CD4-positive, alpha-beta T cell treated with Interleukin-1 beta for 1 hour (primary cell): ENCODE measurements at regions not wholly inside any gene's neighbourhood (a gene's known extent, or its start where the extent isn't known, plus 50 kb on each side); places are given as distances from the start of the nearest gene placed in this dataset.

Source experiments
- DNase-seq, 2 donors: peaks; one replicate each; pipeline ENCODE4 v3.0.0-alpha.2; 2020 to 2022

DNA sequence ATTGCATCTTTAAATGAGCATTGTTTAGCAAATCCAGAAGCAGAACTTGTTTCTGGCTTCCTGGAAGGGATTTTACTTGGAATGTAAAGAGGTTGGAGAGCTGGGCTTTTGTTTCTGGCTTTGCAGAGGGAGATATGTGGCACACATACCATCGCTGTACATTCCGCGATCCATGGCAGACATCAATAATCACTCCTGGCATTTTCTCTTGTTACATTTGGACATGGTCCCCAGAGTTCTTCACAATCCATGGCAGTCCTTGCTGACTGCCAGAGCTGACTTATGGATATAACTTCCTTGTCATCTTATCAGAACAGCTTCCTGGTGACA lies 445.6 kb upstream of the SPRED2 start:
- no peak for DNase-seq

GRCh38 chr2:65877331-65878010 lies 445.1 kb upstream of the SPRED2 start:
- no peak for DNase-seq

DNA sequence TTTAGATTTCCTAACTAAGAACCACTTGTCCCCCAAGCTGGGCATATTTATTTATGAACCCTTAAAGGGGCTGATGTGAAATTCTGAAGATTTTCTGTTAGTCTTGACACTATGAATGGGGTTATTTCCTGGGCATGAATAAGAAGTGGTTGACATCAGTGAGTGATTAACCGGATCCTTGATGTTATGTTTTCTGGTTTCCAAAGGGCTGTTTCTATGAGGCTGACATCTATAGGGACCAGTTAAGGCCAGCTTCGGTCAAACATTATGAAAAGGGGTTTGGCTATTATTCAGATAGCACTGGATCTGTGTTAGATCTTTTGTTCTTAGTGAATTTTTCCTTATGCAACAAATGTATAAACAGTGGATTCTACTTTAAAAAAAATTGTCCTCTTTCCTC lies 443.7 kb upstream of the SPRED2 start:
- DNase-seq: no peak

GRCh38 chr2:65870826-65871225 lies 438.4 kb upstream of the SPRED2 start:
- DNase-seq: no peak

DNA sequence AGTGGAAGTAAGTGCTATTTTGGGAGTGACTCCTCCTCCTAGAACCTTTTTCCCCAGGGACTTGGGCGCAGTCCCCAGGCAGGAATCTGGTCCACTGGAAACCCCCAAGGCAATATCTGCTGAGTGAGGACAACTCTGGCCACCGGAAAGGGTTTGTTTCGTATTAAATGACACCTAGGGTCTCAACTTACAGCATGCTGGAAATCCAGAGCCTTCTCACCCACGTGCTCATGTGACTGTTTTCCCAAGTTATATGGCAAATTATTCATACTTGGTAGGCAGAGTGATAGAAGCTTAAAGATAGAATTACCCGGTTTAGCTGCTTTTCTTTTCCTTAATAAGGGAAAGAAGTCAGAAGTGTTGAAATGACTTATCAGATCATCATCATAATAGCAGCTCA lies 436.9 kb upstream of the SPRED2 start:
- no peak for DNase-seq

GRCh38 chr2:65868177-65868576 lies 435.8 kb upstream of the SPRED2 start:
- no peak for DNase-seq

DNA sequence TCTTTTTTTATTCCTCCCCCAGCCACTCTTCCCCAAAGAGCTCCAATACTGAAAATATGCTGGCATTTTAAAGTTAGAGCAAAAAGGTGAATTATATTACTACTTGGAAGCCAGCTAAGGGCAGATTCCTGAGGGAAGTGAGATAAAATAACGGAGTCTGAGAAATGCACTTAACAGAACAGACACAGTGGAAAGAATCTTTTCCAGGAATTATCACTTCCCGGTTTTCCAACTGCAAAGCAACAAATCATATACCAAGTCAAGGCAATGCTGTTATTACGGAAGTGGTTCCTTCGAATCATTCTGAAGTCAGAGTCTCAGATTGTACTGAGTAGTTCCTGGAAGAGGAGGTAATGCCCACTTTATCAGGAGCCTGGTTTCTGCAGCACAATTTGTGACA lies 435.0 kb upstream of the SPRED2 start:
- DNase-seq: no peak

- DNase-seq: no peak
Measured at GRCh38 chr2:65866148-65866547, 433.7 kb upstream of the SPRED2 start.

- no peak for DNase-seq
Measured at GRCh38 chr2:65864619-65865018, 432.2 kb upstream of the SPRED2 start.

- DNase-seq: no peak
Measured at GRCh38 chr2:65863713-65864112, 431.3 kb upstream of the SPRED2 start.

DNA sequence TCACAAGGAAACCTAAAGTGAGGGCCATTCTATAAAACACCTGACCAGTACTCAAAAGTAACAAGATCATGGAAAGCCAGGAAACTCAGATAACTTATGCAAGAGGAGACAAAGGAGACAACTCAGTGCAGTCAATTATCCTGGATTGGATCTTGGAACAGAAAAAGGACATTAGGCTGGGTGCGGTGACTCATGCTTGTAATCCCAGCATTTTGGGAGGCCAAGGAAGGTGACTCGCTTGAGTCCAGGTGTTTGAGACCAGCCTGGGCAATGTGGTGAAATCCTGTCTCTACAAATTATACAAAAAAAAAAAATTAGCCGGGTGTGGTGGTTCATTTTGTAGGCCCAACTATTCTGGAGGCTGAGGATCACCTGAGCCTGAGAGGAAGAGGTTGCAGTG lies 424.5 kb upstream of the SPRED2 start:
- no peak for DNase-seq

DNA sequence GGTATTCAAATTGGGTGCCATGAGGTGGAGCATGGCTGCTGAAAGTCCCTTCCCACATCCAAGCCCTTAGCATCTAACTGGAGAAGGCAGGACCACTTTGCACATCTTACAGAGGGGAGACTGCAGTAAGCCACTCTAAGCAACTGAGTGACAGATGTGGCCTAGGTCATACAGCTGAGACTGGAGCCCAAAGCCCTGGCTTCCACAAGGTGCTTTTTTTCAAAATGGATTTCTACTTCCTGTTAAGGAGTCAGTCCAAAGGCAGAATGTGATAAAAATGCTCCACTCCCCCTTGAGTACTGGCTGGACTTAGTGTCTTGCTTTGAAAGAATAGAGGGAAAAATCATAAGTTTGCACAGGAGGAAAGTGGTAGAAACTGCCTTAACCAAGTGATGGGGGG lies 424.0 kb upstream of the SPRED2 start:
- no peak for DNase-seq

DNA sequence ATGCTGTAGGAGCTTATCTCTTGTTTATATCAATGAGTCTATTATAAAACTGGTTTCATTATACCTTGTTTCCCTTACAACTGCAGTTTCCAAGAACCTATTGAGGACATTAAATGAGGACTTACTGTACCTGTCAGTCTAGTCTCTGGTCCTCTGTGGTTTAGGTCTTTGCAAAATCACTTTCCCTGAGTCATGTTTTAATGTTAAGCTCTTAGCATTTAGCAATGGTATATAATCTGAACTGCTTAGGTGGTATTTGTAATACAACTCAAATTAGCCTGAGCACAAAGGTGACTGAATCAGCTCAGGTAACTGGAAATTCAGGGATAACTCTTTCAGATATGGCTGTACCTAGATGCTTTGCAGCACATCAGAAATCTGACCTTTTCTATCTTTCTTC lies 418.3 kb upstream of the SPRED2 start:
- DNase-seq: no peak

DNA sequence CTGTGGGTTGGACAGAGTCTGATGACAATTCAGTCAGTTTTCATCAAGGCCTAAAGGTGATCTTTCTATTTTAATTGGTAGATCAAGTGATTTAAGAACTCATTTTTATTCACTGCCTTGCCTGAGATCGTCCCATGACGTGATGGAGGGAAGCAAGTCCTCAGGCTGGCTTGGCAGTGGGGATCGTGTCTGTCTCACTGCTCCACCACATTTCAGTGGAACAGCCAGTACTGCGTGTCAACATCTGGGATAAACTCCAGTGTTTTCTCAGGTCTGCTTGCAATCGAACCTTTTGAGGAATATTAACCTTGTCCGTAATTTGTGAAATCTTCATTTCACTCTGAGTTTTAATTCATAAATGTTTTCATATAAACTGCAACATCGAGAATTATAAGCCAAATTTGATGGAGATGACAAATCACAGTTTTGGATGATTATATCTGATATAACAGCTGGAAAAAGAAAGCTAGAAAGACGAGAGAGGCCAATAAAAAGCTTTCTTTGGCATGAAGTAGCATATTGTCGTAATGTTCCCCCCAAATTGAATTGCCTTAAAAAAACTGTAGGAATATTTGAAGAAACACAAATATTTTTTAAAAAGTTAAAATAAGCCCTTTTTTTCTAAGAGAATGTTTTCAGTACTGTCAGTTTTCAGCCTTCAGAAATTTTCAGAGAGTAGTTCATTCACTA lies 414.7 kb upstream of the SPRED2 start:
- no peak for DNase-seq

GRCh38 chr2:65845442-65846182 lies 413.2 kb upstream of the SPRED2 start:
- no peak for DNase-seq

DNA sequence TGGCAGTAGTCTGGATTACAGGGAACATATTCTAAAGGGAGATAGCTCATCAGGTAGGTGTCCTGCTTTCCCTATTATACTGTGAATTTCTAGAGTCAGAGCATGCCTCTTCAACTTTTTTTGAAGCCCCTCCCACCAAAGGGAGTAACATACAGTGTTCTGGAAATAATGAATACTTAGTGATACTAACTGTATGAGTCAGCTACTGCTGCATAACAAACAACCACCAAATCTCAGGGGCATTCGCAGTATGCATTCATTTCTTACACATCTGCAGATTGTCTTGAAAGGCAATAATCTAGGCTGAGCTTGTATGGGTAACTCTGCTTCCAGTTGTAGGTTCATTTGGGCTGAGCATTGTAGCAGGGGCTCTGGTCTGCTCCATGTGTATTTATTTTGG lies 409.7 kb upstream of the SPRED2 start:
- DNase-seq: no peak

DNA sequence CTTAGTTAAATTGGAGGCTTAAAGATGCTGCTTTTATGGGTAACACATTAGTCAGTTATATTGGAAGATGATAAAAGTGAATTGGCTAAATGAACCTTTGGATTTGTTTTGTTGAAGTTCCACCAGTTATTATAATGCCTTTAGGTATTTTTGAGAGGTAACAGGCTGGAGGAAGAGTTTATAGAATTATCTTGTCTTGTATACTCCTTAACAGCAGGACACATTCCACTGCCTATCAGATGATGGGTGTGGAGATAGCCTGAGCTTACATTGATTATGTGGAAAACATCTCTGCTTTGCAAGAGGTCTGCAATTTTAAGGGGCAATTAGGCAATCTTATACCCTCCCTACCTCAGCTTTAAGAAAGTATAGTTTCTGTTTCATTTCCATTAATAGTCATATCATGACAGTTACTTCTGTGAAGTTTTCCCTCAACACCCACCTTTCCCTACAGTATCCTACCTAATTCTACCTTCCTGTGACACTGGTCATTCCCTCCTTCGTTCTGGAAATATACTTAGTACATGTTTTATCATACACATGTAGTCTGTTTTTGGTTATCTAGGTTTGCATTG lies 403.7 kb upstream of the SPRED2 start:
- no peak for DNase-seq

- no peak for DNase-seq
Measured at GRCh38 chr2:65834771-65835475, 402.5 kb upstream of the SPRED2 start.

DNA sequence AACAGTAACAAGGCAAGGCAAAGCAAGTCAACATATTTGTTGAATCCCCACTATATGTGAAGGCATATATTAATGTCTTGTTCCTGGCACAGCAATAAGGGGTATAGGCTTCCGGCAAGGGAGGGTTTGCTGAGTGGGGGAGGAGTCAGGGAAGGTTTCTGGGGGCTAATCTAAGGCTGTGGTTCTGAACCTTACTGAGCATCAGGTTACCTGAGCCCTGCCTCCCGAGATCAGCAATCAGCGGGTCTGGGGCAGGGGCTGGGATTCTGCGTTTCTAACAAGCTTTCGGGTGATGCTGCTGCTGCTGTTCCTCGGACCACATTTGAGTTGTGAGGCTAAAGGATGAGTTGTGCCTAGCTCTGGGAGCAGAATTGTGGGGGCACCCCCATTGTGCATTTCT lies 401.7 kb upstream of the SPRED2 start:
- DNase-seq: no peak

DNA sequence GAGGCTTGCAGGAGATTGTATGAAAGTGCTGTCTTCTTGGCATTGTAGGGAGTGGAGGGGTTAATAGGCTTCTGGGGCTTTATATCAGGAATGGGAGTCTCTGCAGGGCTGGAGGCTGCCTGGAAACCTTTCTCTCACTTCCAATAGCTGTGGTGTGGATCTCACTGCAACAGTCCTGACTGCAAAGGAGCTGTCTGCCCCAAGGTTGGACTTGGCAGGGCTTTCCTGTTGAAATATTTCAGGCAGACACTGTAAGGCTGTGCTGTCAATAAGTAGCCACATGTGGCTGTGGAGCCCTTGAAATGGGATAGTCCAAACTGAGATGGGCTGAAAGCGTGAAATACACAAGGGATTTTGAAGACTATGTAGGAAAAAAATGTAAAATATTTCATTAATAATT lies 399.1 kb upstream of the SPRED2 start:
- DNase-seq: no peak

DNA sequence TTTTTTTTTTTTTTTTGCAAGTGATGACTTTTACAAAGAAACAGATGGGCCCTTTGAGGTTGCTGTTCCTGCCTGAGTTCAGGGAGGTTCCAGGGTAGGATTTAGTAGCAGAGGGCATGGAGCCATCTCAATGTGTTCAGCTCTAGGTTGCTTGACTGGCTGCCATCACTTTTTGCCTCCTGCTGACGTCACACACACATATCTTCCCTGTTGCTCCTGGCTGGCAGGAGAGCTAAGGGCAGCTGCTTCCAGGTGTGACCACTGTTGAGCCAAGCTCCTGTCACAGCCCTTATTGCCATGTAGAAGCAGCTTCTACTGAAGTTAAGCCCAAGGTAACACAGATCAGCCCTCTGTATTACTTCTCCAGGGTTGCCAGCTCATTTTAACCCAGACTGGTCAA lies 394.2 kb upstream of the SPRED2 start:
- no peak for DNase-seq

- no peak for DNase-seq
Measured at GRCh38 chr2:65823511-65823910, 391.1 kb upstream of the SPRED2 start.

GRCh38 chr2:65820454-65820853 lies 388.1 kb upstream of the SPRED2 start:
- no peak for DNase-seq
